HCT116 (cell line): ENCODE measurements at regions not wholly inside any gene's neighbourhood (a gene's known extent, or its start where the extent isn't known, plus 50 kb on each side); places are given as distances from the start of the nearest gene placed in this dataset.

ENCODE experiments used
- ATAC-seq: fragments of 200-7000 bp; cut with Tn5 transposase; 2 replicates; pipeline ENCODE4 v1.9.1; 2020; ENCODE audit warnings: mild to moderate bottlenecking, moderate library complexity
- BruUV-seq: library from RNA; stranded (reverse); fragments of 400-500 nt; replicated peaks from 2 replicates; lab custom pipeline; 2021; lab: Mats Ljungman, UMichigan
- CTCF ChIA-PET: fragments of 300-600 bp; sonication (Branson Sonifier 250); formaldehyde crosslinking; loops from one replicate; lab custom pipeline; 2021; ENCODE audit warnings: antibody characterized with exemption; lab: Charles Lee
- POLR2A ChIA-PET: fragments of 300-600, 350-600 bp; sonication (Branson Sonifier 250); formaldehyde crosslinking; loops from one replicate; lab custom pipeline; 2021; ENCODE audit warnings: antibody characterized with exemption; lab: Charles Lee
- RAD21 ChIA-PET, 2 experiments: fragments of 300-600 bp; sonication (Branson Sonifier 250); formaldehyde crosslinking; loops; one replicate each; lab custom pipeline; 2023; ENCODE audit warnings: low total read pairs in 2 of 2; ENCODE audit not compliant: uncharacterized antibody in 2 of 2, unreplicated experiment in 2 of 2, low non-redundant PET in 1 of 2; lab: Charles Lee
- DNase-seq: peaks from one replicate; pipeline ENCODE4 v3.0.0-alpha.2; 2010; ENCODE audit warnings: low read depth, low spot score
- H2AFZ ChIP-seq: fragments of 200-600 bp; shearing (Covaris generic), sonication (generic); 2 replicates; pipeline ENCODE4 v1.6.1; 2017; ENCODE audit warnings: low read depth, mixed run types, mixed read lengths, antibody characterized with exemption, low read length; ENCODE audit not compliant: poor library complexity, severe bottlenecking
- H3K27ac ChIP-seq: 2 replicates; pipeline ENCODE4 v1.5.1; 2012; ENCODE audit warnings: low read depth, low read length
- H3K27me3 ChIP-seq: fragments of 200-600 bp; sonication (generic); 2 replicates; pipeline ENCODE4 v1.6.1; 2016; ENCODE audit warnings: mixed run types, low read length, mixed read lengths; ENCODE audit not compliant: insufficient read depth
- H3K36me3 ChIP-seq, 2 experiments: fragments of 200-500 bp in 1 of 2; fragments of 200-600 bp in 1 of 2; sonication (Bioruptor generic) in 1 of 2; sonication (generic) in 1 of 2; 2 replicates each; pipeline versions ENCODE4 v1.5.1 to v1.6.1; 2014 to 2016; ENCODE audit warnings: low read length in 2 of 2, inconsistent platforms in 1 of 2, mixed read lengths in 1 of 2, mixed run types in 1 of 2; ENCODE audit not compliant: insufficient read depth in 2 of 2, control insufficient read depth in 1 of 2
- H3K4me1 ChIP-seq, 2 experiments: fragments of 200-600 bp in 1 of 2; sonication (generic) in 1 of 2; 2 replicates each; pipeline versions ENCODE4 v1.5.1 to v1.6.1; 2012 to 2017; ENCODE audit warnings: low read length in 2 of 2, inconsistent platforms in 1 of 2, mild to moderate bottlenecking in 1 of 2, mixed read lengths in 1 of 2, mixed run types in 1 of 2, moderate library complexity in 1 of 2; ENCODE audit not compliant: insufficient read depth in 2 of 2, control insufficient read depth in 1 of 2
- H3K4me2 ChIP-seq: fragments of 200-600 bp; sonication (generic); 2 replicates; pipeline ENCODE4 v1.6.1; 2017; ENCODE audit warnings: mixed run types, low read length, mixed read lengths
- H3K4me3 ChIP-seq, 2 experiments: fragments of 200-600 bp in 1 of 2; sonication (generic) in 1 of 2; replicated peaks in 1 of 2; 2 replicates each; pipeline ENCODE4 v1.5.1; 2011 to 2016; ENCODE audit warnings: low read length in 2 of 2, control low read depth in 1 of 2, low read depth in 1 of 2, mild to moderate bottlenecking in 1 of 2, mixed read lengths in 1 of 2, mixed run types in 1 of 2
- H3K79me2 ChIP-seq: fragments of 200-600 bp; sonication (generic); 2 replicates; pipeline ENCODE4 v1.6.1; 2017; ENCODE audit warnings: mild to moderate bottlenecking, mixed run types, low read length, moderate library complexity, mixed read lengths; ENCODE audit not compliant: insufficient read depth
- H3K9ac ChIP-seq: fragments of 200-600 bp; sonication (generic); 2 replicates; pipeline ENCODE4 v1.6.1; 2016; ENCODE audit warnings: low read length, mixed read lengths
- H3K9me2 ChIP-seq: fragments of 200-600 bp; sonication (generic), shearing (Covaris generic); 2 replicates; pipeline ENCODE4 v1.6.1; 2017; ENCODE audit warnings: mixed run types, mild to moderate bottlenecking, moderate library complexity; ENCODE audit not compliant: insufficient read depth
- H3K9me3 ChIP-seq, 2 experiments: fragments of 200-500 bp in 1 of 2; fragments of 200-600 bp in 1 of 2; sonication (Bioruptor generic) in 1 of 2; sonication (generic) in 1 of 2; 2 replicates each; pipeline ENCODE4 v1.6.1; 2014 to 2017; ENCODE audit warnings: low read length in 2 of 2, mixed read lengths in 2 of 2, inconsistent platforms in 1 of 2, low read depth in 1 of 2, mild to moderate bottlenecking in 1 of 2, mixed run types in 1 of 2, moderate library complexity in 1 of 2; ENCODE audit not compliant: control insufficient read depth in 1 of 2, insufficient read depth in 1 of 2
- H4K20me1 ChIP-seq: fragments of 200-600 bp; sonication (generic), shearing (Covaris generic); 2 replicates; pipeline ENCODE4 v1.6.1; 2017; ENCODE audit warnings: mixed run types, mild to moderate bottlenecking, moderate library complexity; ENCODE audit not compliant: insufficient read depth
- CBX3 ChIP-seq: IDR thresholded peaks from 2 replicates; pipeline ENCODE4 v1.6.1; 2012; ENCODE audit warnings: low read depth
- EGR1 ChIP-seq: IDR thresholded peaks from 2 replicates; pipeline ENCODE4 v1.6.1; 2012; ENCODE audit warnings: low read depth
- FOSL1 ChIP-seq: IDR thresholded peaks from 2 replicates; pipeline ENCODE4 v1.6.1; 2012; ENCODE audit warnings: low read depth
- JUND ChIP-seq: IDR thresholded peaks from 2 replicates; pipeline ENCODE4 v1.6.1; 2012
- POLR2A ChIP-seq: IDR thresholded peaks from 2 replicates; pipeline ENCODE4 v1.7.0; 2011; ENCODE audit warnings: borderline replicate concordance; ENCODE audit not compliant: insufficient read depth, insufficient read length; ENCODE audit errors: extremely low read depth
- RAD21 ChIP-seq: IDR thresholded peaks from 2 replicates; pipeline ENCODE4 v1.6.1; 2012; ENCODE audit warnings: low read depth, mild to moderate bottlenecking
- SIN3A ChIP-seq: IDR thresholded peaks from 2 replicates; pipeline ENCODE4 v1.6.1; 2012; ENCODE audit warnings: low read depth
- SP1 ChIP-seq: IDR thresholded peaks from 2 replicates; pipeline ENCODE4 v1.6.1; 2012; ENCODE audit warnings: low read depth
- ZFX ChIP-seq: fragments of 450-650 bp; IDR thresholded peaks from 2 replicates; pipeline ENCODE4 v1.6.1; 2017
- ZNF274 ChIP-seq: fragments of 200-500 bp; sonication (Bioruptor generic); IDR thresholded peaks from 2 replicates; pipeline ENCODE4 v1.6.1; 2014; ENCODE audit warnings: mild to moderate bottlenecking, low read depth, low read length, inconsistent platforms
- intact Hi-C: fragments of 100-400 bp; cut with micrococcal nuclease; formaldehyde crosslinking; loops from 2 replicates; pipeline ENCODE4 v1.10.0; 2022
- TF ChIP-seq, protein P1 (sequence below): IDR thresholded peaks from 2 replicates; pipeline ENCODE4 v1.6.1; 2012
- TF ChIP-seq, protein P2 (sequence below): IDR thresholded peaks from 2 replicates; pipeline ENCODE4 v1.6.1; 2011; ENCODE audit warnings: mild to moderate bottlenecking, low read length, moderate library complexity; ENCODE audit not compliant: insufficient replicate concordance; ENCODE audit errors: extremely low read depth
- TF ChIP-seq, protein P3 (sequence below): IDR thresholded peaks from 2 replicates; pipeline ENCODE4 v1.6.1; 2012
- TF ChIP-seq, protein P4 (sequence below), 3 experiments: fragments of 200-600 bp in 1 of 3; sonication (generic) in 1 of 3; IDR thresholded peaks in 2 of 3; conservative IDR thresholded peaks in 1 of 3; 2 replicates each; pipeline ENCODE4 v1.5.1; 2012 to 2017; ENCODE audit warnings: low read depth in 2 of 3, low read length in 2 of 3, antibody characterized with exemption in 1 of 3, borderline replicate concordance in 1 of 3, control low read depth in 1 of 3, mild to moderate bottlenecking in 1 of 3, mixed read lengths in 1 of 3, mixed run types in 1 of 3, moderate library complexity in 1 of 3; ENCODE audit not compliant: insufficient read depth in 1 of 3

DNA sequence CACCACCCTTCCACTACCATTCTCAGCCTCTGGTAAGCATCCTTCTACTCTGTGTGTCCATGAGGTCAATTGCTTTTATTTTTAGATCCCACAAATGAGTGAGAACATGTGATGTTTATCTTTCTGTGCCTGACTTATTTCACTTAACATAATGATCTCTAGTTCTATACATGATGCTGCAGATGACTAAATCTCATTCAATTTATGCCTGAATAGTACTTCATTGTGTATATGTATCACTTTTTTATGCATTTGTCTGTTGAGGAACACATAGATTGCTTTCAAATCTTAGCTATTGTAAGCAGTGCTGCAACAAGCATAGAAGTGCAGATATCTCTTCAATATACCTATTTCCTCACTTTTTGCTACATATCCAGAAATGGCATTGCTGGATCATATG, 733.3 kb downstream of the SUCLG1 start:
- TF ChIP-seq JUND (no peak), ZNF274 (no peak), POLR2A (no peak), SIN3A (no peak), RAD21 (no peak), CBX3 (no peak), SP1 (no peak), EGR1 (no peak), ZFX (no peak), FOSL1 (no peak)
- TF ChIP-seq, protein P1, sequence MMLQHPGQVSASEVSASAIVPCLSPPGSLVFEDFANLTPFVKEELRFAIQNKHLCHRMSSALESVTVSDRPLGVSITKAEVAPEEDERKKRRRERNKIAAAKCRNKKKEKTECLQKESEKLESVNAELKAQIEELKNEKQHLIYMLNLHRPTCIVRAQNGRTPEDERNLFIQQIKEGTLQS = no peak
- TF ChIP-seq, protein P2, sequence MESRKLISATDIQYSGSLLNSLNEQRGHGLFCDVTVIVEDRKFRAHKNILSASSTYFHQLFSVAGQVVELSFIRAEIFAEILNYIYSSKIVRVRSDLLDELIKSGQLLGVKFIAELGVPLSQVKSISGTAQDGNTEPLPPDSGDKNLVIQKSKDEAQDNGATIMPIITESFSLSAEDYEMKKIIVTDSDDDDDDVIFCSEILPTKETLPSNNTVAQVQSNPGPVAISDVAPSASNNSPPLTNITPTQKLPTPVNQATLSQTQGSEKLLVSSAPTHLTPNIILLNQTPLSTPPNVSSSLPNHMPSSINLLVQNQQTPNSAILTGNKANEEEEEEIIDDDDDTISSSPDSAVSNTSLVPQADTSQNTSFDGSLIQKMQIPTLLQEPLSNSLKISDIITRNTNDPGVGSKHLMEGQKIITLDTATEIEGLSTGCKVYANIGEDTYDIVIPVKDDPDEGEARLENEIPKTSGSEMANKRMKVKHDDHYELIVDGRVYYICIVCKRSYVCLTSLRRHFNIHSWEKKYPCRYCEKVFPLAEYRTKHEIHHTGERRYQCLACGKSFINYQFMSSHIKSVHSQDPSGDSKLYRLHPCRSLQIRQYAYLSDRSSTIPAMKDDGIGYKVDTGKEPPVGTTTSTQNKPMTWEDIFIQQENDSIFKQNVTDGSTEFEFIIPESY = no peak
- TF ChIP-seq, protein P3, sequence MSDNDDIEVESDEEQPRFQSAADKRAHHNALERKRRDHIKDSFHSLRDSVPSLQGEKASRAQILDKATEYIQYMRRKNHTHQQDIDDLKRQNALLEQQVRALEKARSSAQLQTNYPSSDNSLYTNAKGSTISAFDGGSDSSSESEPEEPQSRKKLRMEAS = no peak
- TF ChIP-seq, protein P4, sequence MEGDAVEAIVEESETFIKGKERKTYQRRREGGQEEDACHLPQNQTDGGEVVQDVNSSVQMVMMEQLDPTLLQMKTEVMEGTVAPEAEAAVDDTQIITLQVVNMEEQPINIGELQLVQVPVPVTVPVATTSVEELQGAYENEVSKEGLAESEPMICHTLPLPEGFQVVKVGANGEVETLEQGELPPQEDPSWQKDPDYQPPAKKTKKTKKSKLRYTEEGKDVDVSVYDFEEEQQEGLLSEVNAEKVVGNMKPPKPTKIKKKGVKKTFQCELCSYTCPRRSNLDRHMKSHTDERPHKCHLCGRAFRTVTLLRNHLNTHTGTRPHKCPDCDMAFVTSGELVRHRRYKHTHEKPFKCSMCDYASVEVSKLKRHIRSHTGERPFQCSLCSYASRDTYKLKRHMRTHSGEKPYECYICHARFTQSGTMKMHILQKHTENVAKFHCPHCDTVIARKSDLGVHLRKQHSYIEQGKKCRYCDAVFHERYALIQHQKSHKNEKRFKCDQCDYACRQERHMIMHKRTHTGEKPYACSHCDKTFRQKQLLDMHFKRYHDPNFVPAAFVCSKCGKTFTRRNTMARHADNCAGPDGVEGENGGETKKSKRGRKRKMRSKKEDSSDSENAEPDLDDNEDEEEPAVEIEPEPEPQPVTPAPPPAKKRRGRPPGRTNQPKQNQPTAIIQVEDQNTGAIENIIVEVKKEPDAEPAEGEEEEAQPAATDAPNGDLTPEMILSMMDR (IDR thresholded peaks at IDR 0.05 in 2 of 3, conservative IDR thresholded peaks at IDR 0.05 in 1 of 3; ENCODE audit: borderline replicate concordance in 1 of 3, insufficient read depth in 1 of 3, low read depth in 2 of 3, low read length in 2 of 3) = no peak
- POLR2A ChIA-PET = no interaction called here
- H3K9ac ChIP-seq = no peak overlapping the region
- no peak overlapping the region for H2AFZ ChIP-seq
- no peak overlapping the region for H3K4me2 ChIP-seq
- no peak overlapping the region for H3K27ac ChIP-seq
- no peaks in the 10 kb centered on the region for H3K9me3 ChIP-seq
- no peaks in the 10 kb centered on the region for H4K20me1 ChIP-seq
- DNase-seq (no peak), ATAC-seq (no peak)
- no peaks in the 10 kb centered on the region for H3K27me3 ChIP-seq
- RAD21 ChIA-PET = no interaction called here
- H3K4me3 ChIP-seq = no peak overlapping the region
- intact Hi-C loops = no loop called here
- no peaks in the 10 kb centered on the region for H3K9me2 ChIP-seq
- no peaks in the 10 kb centered on the region for H3K36me3 ChIP-seq
- no peaks in the 10 kb centered on the region for H3K4me1 ChIP-seq
- no peaks in the 10 kb centered on the region for H3K79me2 ChIP-seq
- BruUV-seq = no TSS peak
- CTCF ChIA-PET = no interaction called here
